ENCODE measurements at regions not wholly inside any gene's neighbourhood (a gene's known extent, or its start where the extent isn't known, plus 50 kb on each side); places are given as distances from the start of the nearest gene placed in this dataset.
A peak's percentile ranks its signal among the peaks of the same experiment; 100 is the strongest.
"Not testable (repeated sequence)": the region's sequence is repeated elsewhere in the genome, so short reads cannot be mapped to it uniquely, and the experiment has no call there.

DNA sequence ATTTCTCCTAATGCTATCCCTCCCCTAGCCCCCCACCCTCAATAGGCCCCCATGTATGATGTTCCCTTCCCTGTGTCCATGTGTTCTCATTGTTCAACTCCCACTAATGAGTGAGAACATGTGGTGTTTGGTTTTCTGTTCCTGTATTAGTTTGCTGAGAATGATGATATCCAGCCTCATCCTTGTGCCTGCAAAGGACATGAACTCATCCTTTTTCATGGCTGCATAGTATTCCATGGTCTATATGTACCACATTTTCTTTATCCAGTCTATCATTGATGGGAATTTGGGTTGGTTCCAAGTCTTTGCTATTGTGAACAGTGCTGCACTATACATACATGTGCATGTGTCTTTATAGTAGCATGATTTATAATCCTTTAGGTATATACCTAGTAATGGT lies 217.5 kb upstream of the ASCC3 start:
- H3K4me3 ChIP-seq (ENCODE audit: low read depth, low read length); CTCF ChIA-PET; H3K36me3 ChIP-seq (ENCODE audit: control insufficient read depth in 2 of 2, insufficient read depth in 1 of 2, low read length in 2 of 2); POLR2A ChIA-PET; H3K9me3 ChIP-seq (ENCODE audit: control insufficient read depth, insufficient read depth, low read depth, low read length); H3K4me1 ChIP-seq (ENCODE audit: control insufficient read depth, insufficient read depth, low read length); H3K27ac ChIP-seq (ENCODE audit: extremely low read depth, low read depth, low read length): not testable (repeated sequence)
- peak; percentile 98 for TF ChIP-seq ZNF146 (tag by site-specific recombination; IDR thresholded peaks at IDR 0.05)
- TF ChIP-seq, protein P1, sequence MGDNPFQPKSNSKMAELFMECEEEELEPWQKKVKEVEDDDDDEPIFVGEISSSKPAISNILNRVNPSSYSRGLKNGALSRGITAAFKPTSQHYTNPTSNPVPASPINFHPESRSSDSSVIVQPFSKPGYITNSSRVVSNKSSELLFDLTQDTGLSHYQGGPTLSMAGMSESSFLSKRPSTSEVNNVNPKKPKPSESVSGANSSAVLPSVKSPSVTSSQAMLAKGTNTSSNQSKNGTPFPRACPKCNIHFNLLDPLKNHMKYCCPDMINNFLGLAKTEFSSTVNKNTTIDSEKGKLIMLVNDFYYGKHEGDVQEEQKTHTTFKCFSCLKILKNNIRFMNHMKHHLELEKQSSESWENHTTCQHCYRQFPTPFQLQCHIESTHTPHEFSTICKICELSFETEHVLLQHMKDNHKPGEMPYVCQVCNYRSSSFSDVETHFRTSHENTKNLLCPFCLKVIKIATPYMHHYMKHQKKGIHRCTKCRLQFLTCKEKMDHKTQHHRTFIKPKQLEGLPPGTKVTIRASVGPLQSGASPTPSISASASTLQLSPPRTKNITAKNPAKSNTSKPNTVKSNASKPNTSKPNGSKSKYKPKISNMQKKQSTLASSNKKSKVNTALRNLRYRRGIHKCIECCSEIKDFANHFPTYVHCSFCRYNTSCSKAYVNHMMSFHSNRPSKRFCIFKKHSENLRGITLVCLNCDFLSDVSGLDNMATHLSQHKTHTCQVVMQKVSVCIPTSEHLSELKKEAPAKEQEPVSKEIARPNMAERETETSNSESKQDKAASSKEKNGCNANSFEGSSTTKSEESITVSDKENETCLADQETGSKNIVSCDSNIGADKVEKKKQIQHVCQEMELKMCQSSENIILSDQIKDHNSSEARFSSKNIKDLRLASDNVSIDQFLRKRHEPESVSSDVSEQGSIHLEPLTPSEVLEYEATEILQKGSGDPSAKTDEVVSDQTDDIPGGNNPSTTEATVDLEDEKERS (tag by site-specific recombination; IDR thresholded peaks at IDR 0.05), result 0 out of 2 replicates have a peak, but pooled peaks have one; percentile 69

DNA sequence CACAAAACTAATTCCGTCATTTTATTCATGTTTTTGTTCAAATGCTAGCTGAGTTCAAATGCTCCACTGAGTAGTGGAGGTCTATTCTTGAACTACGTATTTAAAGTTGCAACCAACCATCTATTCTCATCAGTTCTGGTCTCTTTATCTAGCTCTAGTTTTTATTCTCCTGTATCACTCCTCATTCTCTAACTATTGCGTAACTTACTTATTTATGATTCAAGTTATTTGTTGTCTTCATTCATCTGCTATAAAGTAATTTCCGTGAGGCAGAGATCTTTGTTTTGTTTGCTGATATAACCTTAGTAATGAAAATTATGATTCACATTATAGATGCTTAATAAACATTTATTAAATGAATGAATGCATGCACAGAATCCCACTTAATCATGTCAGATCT lies 221.6 kb upstream of the ASCC3 start:
- CTCF ChIA-PET, result interaction anchor here (1.8 kb wide), 1 partner anchor 12 kb away, joined by 3 read pairs; no protein-coding TSS in a partner anchor
- no peak overlapping the region for H3K4me3 ChIP-seq (ENCODE audit: low read depth, low read length)
- H3K4me1 ChIP-seq (ENCODE audit: control insufficient read depth, insufficient read depth, low read length), result no peaks in the 10 kb centered on the region
- POLR2A ChIA-PET, result no interaction called here
- TF ChIP-seq ZNF654 (tag by site-specific recombination; IDR thresholded peaks at IDR 0.05; ENCODE audit: low read depth) (no peak), ZNF416 (tag by site-specific recombination; IDR thresholded peaks at IDR 0.05) (no peak), ZNF621 (tag by site-specific recombination; IDR thresholded peaks at IDR 0.05) (no peak), ZNF677 (tag by site-specific recombination; IDR thresholded peaks at IDR 0.05) (no peak), YY2 (tag by site-specific recombination; IDR thresholded peaks at IDR 0.05) (no peak), ZNF792 (tag by site-specific recombination; IDR thresholded peaks at IDR 0.05) (no peak), ZNF768 (tag by site-specific recombination; IDR thresholded peaks at IDR 0.05) (no peak), ZNF2 (tag by site-specific recombination; IDR thresholded peaks at IDR 0.05) (no peak), ZNF791 (tag by site-specific recombination; IDR thresholded peaks at IDR 0.05) (no peak), ZNF521 (tag by site-specific recombination; IDR thresholded peaks at IDR 0.05) (no peak), ZNF701 (tag by site-specific recombination; IDR thresholded peaks at IDR 0.05) (no peak), ZEB2 (tag by site-specific recombination; IDR thresholded peaks at IDR 0.05) (no peak), IKZF3 (tag by site-specific recombination; IDR thresholded peaks at IDR 0.05) (no peak), ZNF324 (tag by site-specific recombination; IDR thresholded peaks at IDR 0.05) (no peak), ZNF292 (tag by site-specific recombination; IDR thresholded peaks at IDR 0.05; ENCODE audit: borderline replicate concordance, low read depth) (no peak)
- TF ChIP-seq, protein P2, sequence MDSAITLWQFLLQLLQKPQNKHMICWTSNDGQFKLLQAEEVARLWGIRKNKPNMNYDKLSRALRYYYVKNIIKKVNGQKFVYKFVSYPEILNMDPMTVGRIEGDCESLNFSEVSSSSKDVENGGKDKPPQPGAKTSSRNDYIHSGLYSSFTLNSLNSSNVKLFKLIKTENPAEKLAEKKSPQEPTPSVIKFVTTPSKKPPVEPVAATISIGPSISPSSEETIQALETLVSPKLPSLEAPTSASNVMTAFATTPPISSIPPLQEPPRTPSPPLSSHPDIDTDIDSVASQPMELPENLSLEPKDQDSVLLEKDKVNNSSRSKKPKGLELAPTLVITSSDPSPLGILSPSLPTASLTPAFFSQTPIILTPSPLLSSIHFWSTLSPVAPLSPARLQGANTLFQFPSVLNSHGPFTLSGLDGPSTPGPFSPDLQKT (IDR thresholded peaks at IDR 0.05; ENCODE audit: borderline replicate concordance, low read depth, low read length), result no peak
- TF ChIP-seq, protein P3, sequence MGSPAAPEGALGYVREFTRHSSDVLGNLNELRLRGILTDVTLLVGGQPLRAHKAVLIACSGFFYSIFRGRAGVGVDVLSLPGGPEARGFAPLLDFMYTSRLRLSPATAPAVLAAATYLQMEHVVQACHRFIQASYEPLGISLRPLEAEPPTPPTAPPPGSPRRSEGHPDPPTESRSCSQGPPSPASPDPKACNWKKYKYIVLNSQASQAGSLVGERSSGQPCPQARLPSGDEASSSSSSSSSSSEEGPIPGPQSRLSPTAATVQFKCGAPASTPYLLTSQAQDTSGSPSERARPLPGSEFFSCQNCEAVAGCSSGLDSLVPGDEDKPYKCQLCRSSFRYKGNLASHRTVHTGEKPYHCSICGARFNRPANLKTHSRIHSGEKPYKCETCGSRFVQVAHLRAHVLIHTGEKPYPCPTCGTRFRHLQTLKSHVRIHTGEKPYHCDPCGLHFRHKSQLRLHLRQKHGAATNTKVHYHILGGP (tag by site-specific recombination; IDR thresholded peaks at IDR 0.05), result no peak
- TF ChIP-seq, protein P4, sequence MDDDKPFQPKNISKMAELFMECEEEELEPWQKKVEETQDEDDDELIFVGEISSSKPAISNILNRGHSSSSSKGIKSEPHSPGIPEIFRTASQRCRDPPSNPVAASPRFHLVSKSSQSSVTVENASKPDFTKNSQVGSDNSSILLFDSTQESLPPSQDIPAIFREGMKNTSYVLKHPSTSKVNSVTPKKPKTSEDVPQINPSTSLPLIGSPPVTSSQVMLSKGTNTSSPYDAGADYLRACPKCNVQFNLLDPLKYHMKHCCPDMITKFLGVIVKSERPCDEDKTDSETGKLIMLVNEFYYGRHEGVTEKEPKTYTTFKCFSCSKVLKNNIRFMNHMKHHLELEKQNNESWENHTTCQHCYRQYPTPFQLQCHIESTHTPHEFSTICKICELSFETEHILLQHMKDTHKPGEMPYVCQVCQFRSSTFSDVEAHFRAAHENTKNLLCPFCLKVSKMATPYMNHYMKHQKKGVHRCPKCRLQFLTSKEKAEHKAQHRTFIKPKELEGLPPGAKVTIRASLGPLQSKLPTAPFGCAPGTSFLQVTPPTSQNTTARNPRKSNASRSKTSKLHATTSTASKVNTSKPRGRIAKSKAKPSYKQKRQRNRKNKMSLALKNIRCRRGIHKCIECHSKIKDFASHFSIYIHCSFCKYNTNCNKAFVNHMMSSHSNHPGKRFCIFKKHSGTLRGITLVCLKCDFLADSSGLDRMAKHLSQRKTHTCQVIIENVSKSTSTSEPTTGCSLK (tag by site-specific recombination; IDR thresholded peaks at IDR 0.05), result no peak
- no peaks in the 10 kb centered on the region for H3K9me3 ChIP-seq (ENCODE audit: control insufficient read depth, insufficient read depth, low read depth, low read length)
- no peak overlapping the region for H3K27ac ChIP-seq (ENCODE audit: extremely low read depth, low read depth, low read length)
- H3K36me3 ChIP-seq (ENCODE audit: control insufficient read depth in 2 of 2, insufficient read depth in 1 of 2, low read length in 2 of 2), result no peaks in the 10 kb centered on the region
